Thyroid gland (tissue), 4 donors: ENCODE measurements at regions not wholly inside any gene's neighbourhood (a gene's known extent, or its start where the extent isn't known, plus 50 kb on each side); places are given as distances from the start of the nearest gene placed in this dataset.

Source experiments
- CTCF ChIP-seq, 6 experiments: fragments of 200-600 bp in 3 of 6; fragments of 450-650 bp in 3 of 6; sonication (generic) in 3 of 6; IDR thresholded peaks; one replicate each; pipeline ENCODE4 v1.5.1; 2016 to 2019; ENCODE audit warnings: antibody characterized with exemption in 6 of 6, mild to moderate bottlenecking in 2 of 6, inconsistent platforms in 1 of 6, moderate library complexity in 1 of 6
- POLR2A ChIP-seq, 2 donors: fragments of 450-650 bp; IDR thresholded peaks; one replicate each; pipeline ENCODE4 v1.6.1; 2017; ENCODE audit warnings: antibody characterized with exemption in 2 of 2, mild to moderate bottlenecking in 2 of 2, moderate library complexity in 1 of 2

GRCh38 chr10:111488668-111489067 is 411.8 kb downstream of the ADRA2A start:
- TF ChIP-seq POLR2A (IDR thresholded peaks at IDR 0.05) (no peak), CTCF (IDR thresholded peaks at IDR 0.05) (no peak)
